22Rv1 (cell line): ENCODE measurements at regions not wholly inside any gene's neighbourhood (a gene's known extent, or its start where the extent isn't known, plus 50 kb on each side); places are given as distances from the start of the nearest gene placed in this dataset.

Experiments
- H3K27ac ChIP-seq: fragments of 450-650 bp; 2 replicates; pipeline ENCODE4 v1.5.1; 2017
- ZFX ChIP-seq: fragments of 450-650 bp; IDR thresholded peaks from 2 replicates; pipeline ENCODE4 v1.6.1; 2017; ENCODE audit warnings: antibody characterized with exemption, borderline replicate concordance
- TF ChIP-seq, protein P1 (sequence below): fragments of 450-650 bp; IDR thresholded peaks from 2 replicates; pipeline ENCODE4 v1.5.1; 2017; ENCODE audit warnings: mild to moderate bottlenecking

GRCh38 chr4:18957716-18958115, 936.2 kb upstream of the LCORL start:
- TF ChIP-seq, protein P1, sequence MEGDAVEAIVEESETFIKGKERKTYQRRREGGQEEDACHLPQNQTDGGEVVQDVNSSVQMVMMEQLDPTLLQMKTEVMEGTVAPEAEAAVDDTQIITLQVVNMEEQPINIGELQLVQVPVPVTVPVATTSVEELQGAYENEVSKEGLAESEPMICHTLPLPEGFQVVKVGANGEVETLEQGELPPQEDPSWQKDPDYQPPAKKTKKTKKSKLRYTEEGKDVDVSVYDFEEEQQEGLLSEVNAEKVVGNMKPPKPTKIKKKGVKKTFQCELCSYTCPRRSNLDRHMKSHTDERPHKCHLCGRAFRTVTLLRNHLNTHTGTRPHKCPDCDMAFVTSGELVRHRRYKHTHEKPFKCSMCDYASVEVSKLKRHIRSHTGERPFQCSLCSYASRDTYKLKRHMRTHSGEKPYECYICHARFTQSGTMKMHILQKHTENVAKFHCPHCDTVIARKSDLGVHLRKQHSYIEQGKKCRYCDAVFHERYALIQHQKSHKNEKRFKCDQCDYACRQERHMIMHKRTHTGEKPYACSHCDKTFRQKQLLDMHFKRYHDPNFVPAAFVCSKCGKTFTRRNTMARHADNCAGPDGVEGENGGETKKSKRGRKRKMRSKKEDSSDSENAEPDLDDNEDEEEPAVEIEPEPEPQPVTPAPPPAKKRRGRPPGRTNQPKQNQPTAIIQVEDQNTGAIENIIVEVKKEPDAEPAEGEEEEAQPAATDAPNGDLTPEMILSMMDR = no peak
- TF ChIP-seq ZFX = no peak
- H3K27ac ChIP-seq = no peak overlapping the region

DNA sequence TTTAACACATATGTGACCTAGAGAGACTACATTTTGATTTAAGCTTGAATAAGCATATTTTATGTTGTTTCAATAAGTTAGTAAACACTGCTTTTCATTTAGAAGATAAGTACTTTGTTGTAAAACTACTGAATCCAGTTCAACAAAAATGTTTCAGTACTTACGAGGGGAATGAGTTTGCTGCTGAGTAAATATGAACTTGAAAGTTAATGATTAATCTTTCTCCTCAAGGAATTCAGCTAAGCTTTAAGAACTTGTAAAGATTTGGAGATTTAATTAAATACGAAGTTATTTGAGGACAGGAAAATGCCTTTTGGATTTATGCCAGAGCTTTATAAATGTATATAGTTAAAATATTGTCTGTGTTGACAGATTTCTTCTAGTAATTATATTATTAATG, 933.0 kb upstream of the LCORL start:
- no peak overlapping the region for H3K27ac ChIP-seq
- no peak for TF ChIP-seq ZFX
- TF ChIP-seq, protein P1 = no peak

- no peak for TF ChIP-seq ZFX
- TF ChIP-seq, protein P1 = no peak
- H3K27ac ChIP-seq = no peak overlapping the region
These were observed 932.1 kb upstream of the LCORL start for GRCh38 chr4:18953613-18954012.

GRCh38 chr4:18945464-18945863, 923.9 kb upstream of the LCORL start:
- no peak for TF ChIP-seq ZFX
- TF ChIP-seq, protein P1 = no peak
- no peak overlapping the region for H3K27ac ChIP-seq

DNA sequence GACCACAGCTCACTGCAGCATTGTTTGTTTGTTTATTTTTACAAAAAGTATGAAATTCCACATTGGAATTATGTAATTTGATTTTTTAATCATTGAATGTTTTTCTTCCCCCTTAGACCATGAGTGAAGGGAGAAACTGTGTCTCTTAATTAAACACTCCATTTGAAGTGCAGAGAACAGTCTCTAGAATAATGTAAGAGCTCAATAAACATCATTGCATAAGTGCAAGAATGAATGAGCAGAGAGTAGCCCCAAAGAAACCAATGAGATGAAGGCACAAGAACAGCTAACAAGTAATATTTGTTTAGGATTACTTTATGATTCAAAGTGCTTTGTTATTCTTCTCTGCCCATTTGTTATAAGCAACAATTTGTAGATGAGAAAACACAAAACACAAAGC, 921.3 kb upstream of the LCORL start:
- H3K27ac ChIP-seq = no peak overlapping the region
- TF ChIP-seq ZFX = no peak
- TF ChIP-seq, protein P1 = no peak

DNA sequence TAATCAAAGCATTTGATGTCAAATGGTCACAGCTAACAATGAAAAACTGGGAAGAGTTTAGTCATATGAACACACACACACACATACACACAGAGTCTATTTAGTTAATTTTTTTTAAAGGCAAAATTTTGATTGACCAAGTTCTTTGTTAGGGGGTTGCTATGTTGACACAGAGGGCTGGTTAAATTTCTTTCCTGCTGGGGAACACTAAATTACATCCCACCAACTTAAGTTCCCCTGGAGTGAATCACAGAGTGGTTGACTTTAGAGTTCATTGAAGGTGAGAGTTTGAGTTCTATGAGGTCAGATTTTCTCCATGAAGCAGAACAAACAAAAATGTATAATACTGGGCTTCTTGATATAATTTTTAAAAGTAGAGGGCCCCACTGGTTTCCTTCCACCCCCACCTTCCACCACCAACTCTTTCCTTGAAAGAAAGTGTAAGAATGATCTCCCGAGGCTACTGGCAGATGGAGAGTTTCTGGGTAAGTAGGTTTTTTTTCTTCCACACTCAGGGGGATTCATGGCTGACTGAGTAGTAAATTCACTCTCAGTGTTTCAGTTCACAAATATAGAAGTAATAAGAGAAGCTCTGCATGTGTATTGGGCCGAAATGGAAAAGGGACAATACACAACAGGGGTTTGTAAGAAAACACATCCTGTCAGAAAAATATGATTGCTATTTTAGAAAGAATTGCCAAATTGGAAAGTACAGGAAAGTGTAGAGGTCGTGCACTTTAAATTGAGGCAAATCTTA, 917.0 kb upstream of the LCORL start:
- H3K27ac ChIP-seq = no peak overlapping the region
- no peak for TF ChIP-seq ZFX
- TF ChIP-seq, protein P1 = no peak

DNA sequence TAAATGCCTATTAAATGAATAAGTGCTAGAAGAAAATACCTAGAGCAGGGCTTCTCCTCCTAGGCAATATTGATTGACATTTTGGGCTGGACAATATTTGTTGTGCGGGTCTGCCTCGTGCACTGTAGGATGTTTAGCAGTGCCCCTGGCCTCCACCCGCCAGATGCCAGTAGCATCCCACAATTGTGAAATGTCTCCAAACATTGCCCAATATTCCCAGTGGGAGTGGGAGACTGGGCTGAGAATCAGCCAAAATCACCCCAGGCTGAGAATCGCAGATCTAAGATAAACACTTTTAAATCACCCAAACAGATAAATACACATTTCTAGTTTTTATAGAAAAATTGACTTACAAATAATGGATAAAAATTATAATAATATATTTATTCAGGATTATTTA, 916.2 kb upstream of the LCORL start:
- no peak overlapping the region for H3K27ac ChIP-seq
- TF ChIP-seq ZFX = no peak
- TF ChIP-seq, protein P1 = no peak
